ENCODE measurements at regions not wholly inside any gene's neighbourhood (a gene's known extent, or its start where the extent isn't known, plus 50 kb on each side); places are given as distances from the start of the nearest gene placed in this dataset.

GRCh38 chr12:124618291-124618902, 51.0 kb upstream of the NCOR2 start:
- TF ChIP-seq CTCF (IDR thresholded peaks at IDR 0.05; ENCODE audit: insufficient read depth, low read depth, low read length) (no peak), EZH2 (IDR thresholded peaks at IDR 0.05; ENCODE audit: insufficient read depth, low read length) (no peak)
